ENCODE measurements at regions not wholly inside any gene's neighbourhood (a gene's known extent, or its start where the extent isn't known, plus 50 kb on each side); places are given as distances from the start of the nearest gene placed in this dataset.

GRCh38 chr15:38788918-38789317, 224.3 kb upstream of the RASGRP1 start:
- TF ChIP-seq CTCF (conservative IDR thresholded peaks at IDR 0.05; ENCODE audit: low read length) = no peak
- no peak for TF ChIP-seq EZH2phosphoT487 (IDR thresholded peaks at IDR 0.05; ENCODE audit: borderline replicate concordance, low read depth, low read length)

All from OCI-LY7 (cell line).